ENCODE measurements at regions not wholly inside any gene's neighbourhood (a gene's known extent, or its start where the extent isn't known, plus 50 kb on each side); places are given as distances from the start of the nearest gene placed in this dataset.

DNA sequence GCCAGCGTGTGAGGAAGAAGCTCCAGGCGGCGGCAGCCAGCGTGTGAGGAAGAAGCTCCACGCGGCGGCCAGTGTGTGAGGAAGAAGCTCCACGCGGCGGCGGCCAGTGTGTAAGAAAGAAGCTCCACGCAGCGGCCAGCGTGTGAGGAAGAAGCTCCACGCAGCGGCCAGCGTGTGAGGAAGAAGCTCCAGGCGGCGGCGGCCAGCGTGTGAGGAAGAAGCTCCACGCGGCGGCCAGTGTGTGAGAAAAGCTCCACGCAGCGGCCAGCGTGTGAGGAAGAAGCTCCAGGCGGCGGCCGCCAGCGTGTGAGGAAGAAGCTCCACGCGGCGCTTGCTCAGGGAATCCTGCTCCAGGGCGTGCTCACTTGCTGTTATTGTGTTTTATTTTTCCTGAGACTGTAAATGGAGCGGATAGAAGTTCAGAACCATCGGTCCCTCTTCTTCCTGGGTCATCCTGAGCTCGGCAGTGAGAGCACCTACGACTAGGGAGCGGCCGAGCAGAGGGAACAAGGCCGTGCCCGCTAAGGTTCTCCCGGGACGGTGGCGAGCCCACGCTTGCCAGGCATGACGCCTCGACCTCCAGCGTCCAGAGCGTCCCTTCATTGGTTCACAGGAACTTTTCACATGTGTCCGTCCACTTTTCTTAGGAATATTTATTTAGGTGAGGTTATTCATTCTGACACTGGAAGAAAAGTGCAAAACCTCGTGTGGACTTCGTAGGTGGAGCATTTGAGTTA, 94.2 kb downstream of the TMEM18 start:
- TF ChIP-seq POLR2A (IDR thresholded peaks at IDR 0.05), result no peak
- TF ChIP-seq, protein P1, sequence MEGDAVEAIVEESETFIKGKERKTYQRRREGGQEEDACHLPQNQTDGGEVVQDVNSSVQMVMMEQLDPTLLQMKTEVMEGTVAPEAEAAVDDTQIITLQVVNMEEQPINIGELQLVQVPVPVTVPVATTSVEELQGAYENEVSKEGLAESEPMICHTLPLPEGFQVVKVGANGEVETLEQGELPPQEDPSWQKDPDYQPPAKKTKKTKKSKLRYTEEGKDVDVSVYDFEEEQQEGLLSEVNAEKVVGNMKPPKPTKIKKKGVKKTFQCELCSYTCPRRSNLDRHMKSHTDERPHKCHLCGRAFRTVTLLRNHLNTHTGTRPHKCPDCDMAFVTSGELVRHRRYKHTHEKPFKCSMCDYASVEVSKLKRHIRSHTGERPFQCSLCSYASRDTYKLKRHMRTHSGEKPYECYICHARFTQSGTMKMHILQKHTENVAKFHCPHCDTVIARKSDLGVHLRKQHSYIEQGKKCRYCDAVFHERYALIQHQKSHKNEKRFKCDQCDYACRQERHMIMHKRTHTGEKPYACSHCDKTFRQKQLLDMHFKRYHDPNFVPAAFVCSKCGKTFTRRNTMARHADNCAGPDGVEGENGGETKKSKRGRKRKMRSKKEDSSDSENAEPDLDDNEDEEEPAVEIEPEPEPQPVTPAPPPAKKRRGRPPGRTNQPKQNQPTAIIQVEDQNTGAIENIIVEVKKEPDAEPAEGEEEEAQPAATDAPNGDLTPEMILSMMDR (IDR thresholded peaks at IDR 0.05), result no peak

Data from sigmoid colon (tissue), 3 donors.